SK-N-SH treated with all-trans-retinoic acid at 6 μM for 48 hours (cell line): ENCODE measurements at regions not wholly inside any gene's neighbourhood (a gene's known extent, or its start where the extent isn't known, plus 50 kb on each side); places are given as distances from the start of the nearest gene placed in this dataset.

Experiments used
- ATAC-seq: fragments of 200-7000 bp; cut with Tn5 transposase; 3 replicates; pipeline ENCODE4 v1.9.1; 2020; ENCODE audit warnings: mild to moderate bottlenecking, moderate library complexity
- ARNTL ChIP-seq: fragments of 450-650 bp; formaldehyde crosslinking; IDR thresholded peaks from 2 replicates; pipeline ENCODE4 v1.5.0; 2020; ENCODE audit warnings: low read depth, mild to moderate bottlenecking, moderate library complexity, borderline replicate concordance
- BACH2 ChIP-seq: fragments of 250-450 bp; sonication (Bioruptor Pico); IDR thresholded peaks from 2 replicates; pipeline ENCODE4 v1.9.0; 2021; ENCODE audit warnings: mild to moderate bottlenecking, borderline replicate concordance
- CREB5 ChIP-seq: fragments of 250-450 bp; sonication (Bioruptor Pico); IDR thresholded peaks from 2 replicates; pipeline ENCODE4 v1.5.1; 2020; ENCODE audit warnings: low read depth, mild to moderate bottlenecking, moderate library complexity
- CSDC2 ChIP-seq: fragments of 250-450 bp; sonication (Bioruptor Pico); IDR thresholded peaks from 2 replicates; pipeline ENCODE4 v1.5.0; 2020; ENCODE audit warnings: mild to moderate bottlenecking, moderate library complexity
- CSRNP3 ChIP-seq: fragments of 250-450 bp; sonication (Bioruptor Pico); IDR thresholded peaks from 2 replicates; pipeline ENCODE4 v1.5.1; 2021; ENCODE audit warnings: mild to moderate bottlenecking, moderate library complexity
- ESRRG ChIP-seq: fragments of 250-450 bp; sonication (Bioruptor Pico); IDR thresholded peaks from 2 replicates; pipeline ENCODE4 v1.6.1; 2021; ENCODE audit warnings: mild to moderate bottlenecking
- GLIS3 ChIP-seq: fragments of 250-450 bp; sonication (Bioruptor Pico); IDR thresholded peaks from 2 replicates; pipeline ENCODE4 v1.5.0; 2020; ENCODE audit warnings: mild to moderate bottlenecking, moderate library complexity
- ISL1 ChIP-seq: fragments of 250-450 bp; sonication (Bioruptor Pico); IDR thresholded peaks from 2 replicates; pipeline ENCODE4 v2.1.2; 2022; ENCODE audit warnings: mild to moderate bottlenecking, moderate library complexity
- PATZ1 ChIP-seq: fragments of 250-450 bp; sonication (Bioruptor Pico); IDR thresholded peaks from 2 replicates; pipeline ENCODE4 v1.8.0; 2020; ENCODE audit warnings: mild to moderate bottlenecking, moderate library complexity, borderline replicate concordance
- POU6F1 ChIP-seq: fragments of 250-450 bp; sonication (Bioruptor Pico); IDR thresholded peaks from 2 replicates; pipeline ENCODE4 v1.8.0; 2021; ENCODE audit warnings: low read depth, mild to moderate bottlenecking, moderate library complexity, borderline replicate concordance
- PPARA ChIP-seq: fragments of 250-450 bp; sonication (Bioruptor Pico); IDR thresholded peaks from 2 replicates; pipeline ENCODE4 v1.5.0; 2020; ENCODE audit warnings: mild to moderate bottlenecking, borderline replicate concordance
- RARB ChIP-seq: fragments of 250-450 bp; sonication (Bioruptor Pico); IDR thresholded peaks from 2 replicates; pipeline ENCODE4 v1.8.0; 2021; ENCODE audit warnings: mild to moderate bottlenecking, moderate library complexity
- SNAI2 ChIP-seq: fragments of 250-450 bp; sonication (Bioruptor Pico); IDR thresholded peaks from 2 replicates; pipeline ENCODE4 v1.5.0; 2020; ENCODE audit warnings: mild to moderate bottlenecking, moderate library complexity
- TOX ChIP-seq: fragments of 250-450 bp; sonication (Bioruptor Pico); IDR thresholded peaks from 2 replicates; pipeline ENCODE4 v1.8.0; 2021; ENCODE audit warnings: mild to moderate bottlenecking, moderate library complexity, borderline replicate concordance
- TSHZ2 ChIP-seq: fragments of 250-450 bp; sonication (Bioruptor Pico); IDR thresholded peaks from 2 replicates; pipeline ENCODE4 v1.5.0; 2020; ENCODE audit warnings: mild to moderate bottlenecking, moderate library complexity
- ZC3H10 ChIP-seq: fragments of 250-450 bp; sonication (Bioruptor Pico); IDR thresholded peaks from 2 replicates; pipeline ENCODE4 v1.5.1; 2021; ENCODE audit warnings: mild to moderate bottlenecking, moderate library complexity
- ZFP3 ChIP-seq: fragments of 250-450 bp; sonication (Bioruptor Pico); IDR thresholded peaks from 2 replicates; pipeline ENCODE4 v1.5.0; 2020; ENCODE audit warnings: mild to moderate bottlenecking, moderate library complexity
- ZFP30 ChIP-seq: fragments of 450-650 bp; formaldehyde crosslinking; IDR thresholded peaks from 2 replicates; pipeline ENCODE4 v1.5.0; 2022; ENCODE audit warnings: mild to moderate bottlenecking, moderate library complexity
- ZNF70 ChIP-seq: fragments of 450-650 bp; formaldehyde crosslinking; IDR thresholded peaks from 2 replicates; pipeline ENCODE4 v1.5.0; 2020; ENCODE audit warnings: mild to moderate bottlenecking, moderate library complexity
- ZNF8 ChIP-seq: fragments of 450-650 bp; formaldehyde crosslinking; IDR thresholded peaks from 2 replicates; pipeline ENCODE4 v1.5.0; 2020; ENCODE audit warnings: mild to moderate bottlenecking, moderate library complexity

- no peak for TF ChIP-seq ARNTL (CRISPR knock-in tag)
- TF ChIP-seq POU6F1 (CRISPR knock-in tag) = no peak
Observed at GRCh38 chr18:10080372-10080771, 166.6 kb downstream of the VAPA start (continued).

- no peak for ATAC-seq
- TF ChIP-seq ZNF8 (CRISPR knock-in tag) (no peak), SNAI2 (CRISPR knock-in tag) (no peak), CSRNP3 (CRISPR knock-in tag) (no peak), TOX (CRISPR knock-in tag) (no peak), ZFP30 (no peak), ARNTL (CRISPR knock-in tag) (no peak), BACH2 (no peak), PATZ1 (CRISPR knock-in tag) (no peak)
- TF ChIP-seq, all 23 proteins: peak for 0
Observed at GRCh38 chr18:10081492-10081891, 167.7 kb downstream of the VAPA start.

GRCh38 chr18:10085416-10085815, 171.6 kb downstream of the VAPA start:
- TF ChIP-seq BACH2 = no peak
- no peak for TF ChIP-seq ZFP30
- TF ChIP-seq ZC3H10 (CRISPR knock-in tag) = no peak
- no peak for TF ChIP-seq ARNTL (CRISPR knock-in tag)
- TF ChIP-seq, all 23 proteins: peak for 0
- peak; percentile 52; the same call in 2 of the 3 replicates for ATAC-seq

GRCh38 chr18:10085876-10086275, 172.1 kb downstream of the VAPA start:
- TF ChIP-seq TSHZ2 (CRISPR knock-in tag) (no peak), CSDC2 (CRISPR knock-in tag) (no peak), ZNF70 (no peak), PATZ1 (CRISPR knock-in tag) (no peak), ISL1 (no peak), ZFP3 (CRISPR knock-in tag) (no peak), CREB5 (CRISPR knock-in tag) (no peak), ARNTL (CRISPR knock-in tag) (no peak), PPARA (no peak), POU6F1 (CRISPR knock-in tag) (no peak), ZNF8 (CRISPR knock-in tag) (no peak), ESRRG (CRISPR knock-in tag) (no peak), ZC3H10 (CRISPR knock-in tag) (no peak), ZFP30 (no peak), GLIS3 (CRISPR knock-in tag) (no peak), TOX (CRISPR knock-in tag) (no peak), SNAI2 (CRISPR knock-in tag) (no peak), RARB (no peak)
- no peak for ATAC-seq
